ENCODE measurements at regions not wholly inside any gene's neighbourhood (a gene's known extent, or its start where the extent isn't known, plus 50 kb on each side); places are given as distances from the start of the nearest gene placed in this dataset.
"Not testable (repeated sequence)": the region's sequence is repeated elsewhere in the genome, so short reads cannot be mapped to it uniquely, and the experiment has no call there.

DNA sequence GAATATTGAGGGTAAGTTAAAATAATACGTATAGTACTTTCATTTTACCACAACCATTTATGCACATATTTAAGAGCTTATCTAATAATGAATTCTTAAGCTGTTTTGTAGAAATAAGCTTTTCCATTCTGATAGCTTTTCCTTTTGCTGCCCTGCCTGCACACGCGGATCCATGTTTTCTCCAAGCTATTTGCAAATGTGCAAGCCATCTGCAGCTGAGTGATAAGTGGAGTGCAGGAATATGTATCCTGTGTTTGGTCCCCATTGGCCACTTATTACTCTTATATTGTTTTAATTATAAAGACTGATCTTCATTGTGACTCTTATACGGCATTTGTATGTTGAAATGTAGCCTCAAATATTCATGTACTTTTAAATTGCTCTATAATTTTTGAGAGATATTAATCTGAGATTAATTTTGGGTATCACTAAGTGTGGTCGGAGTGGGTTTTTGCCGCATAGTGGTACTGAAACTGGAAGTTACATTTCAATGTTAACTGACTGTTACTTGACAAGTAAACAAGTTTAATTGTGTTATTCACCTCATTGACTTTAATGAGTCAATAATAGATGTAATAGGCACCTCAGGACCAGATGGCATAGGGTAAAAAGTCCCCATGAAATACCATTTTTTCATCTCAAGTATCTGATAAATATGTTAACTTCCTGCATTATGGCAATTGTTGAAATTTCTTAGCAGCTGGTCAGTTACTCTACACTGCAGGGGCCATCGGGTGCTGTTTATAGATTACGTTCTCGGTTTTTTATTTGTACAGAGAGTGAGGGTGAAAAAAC is 1567.4 kb downstream of the EFNB2 start:
- no peak for DNase-seq (ENCODE audit: low read depth)

DNA sequence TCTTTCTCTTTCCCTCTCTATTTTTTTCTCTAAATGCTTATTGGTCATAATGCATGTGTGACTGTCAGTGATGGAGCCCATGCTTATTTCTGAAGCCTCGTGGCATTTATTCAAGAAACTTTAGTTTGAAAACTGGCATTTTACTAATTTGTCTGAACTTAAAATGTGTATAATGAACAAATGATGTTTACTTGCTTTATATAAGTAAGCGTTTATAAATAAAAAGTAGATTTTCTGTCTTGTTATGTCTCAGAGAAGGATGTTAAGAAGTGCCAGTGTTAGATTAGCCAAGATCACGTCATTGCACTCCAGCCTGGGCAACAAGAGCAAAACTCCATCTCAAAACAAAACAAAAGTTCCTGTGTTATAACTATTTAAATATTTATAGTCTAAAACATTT is 1568.1 kb downstream of the EFNB2 start:
- DNase-seq (ENCODE audit: low read depth), result no peak

DNA sequence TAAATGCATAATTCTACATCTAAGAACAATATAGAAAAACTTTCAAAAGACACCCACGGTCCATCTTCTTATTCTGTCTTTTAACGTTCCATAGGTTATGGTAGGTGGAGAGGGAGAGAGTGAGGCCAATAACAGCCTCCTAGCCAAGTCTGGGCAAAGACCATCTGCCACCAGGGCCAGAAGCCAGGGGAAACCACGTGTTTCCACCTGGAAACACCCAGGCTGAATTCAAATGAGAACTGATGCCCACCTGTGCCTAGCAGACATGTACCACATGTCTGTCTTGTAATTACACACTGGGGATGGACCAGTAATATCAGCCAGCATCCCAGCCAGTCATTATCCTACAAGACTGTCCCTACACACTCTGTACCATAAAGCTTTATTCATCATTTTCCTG is 1573.1 kb downstream of the EFNB2 start:
- no peak for DNase-seq (ENCODE audit: low read depth)

DNA sequence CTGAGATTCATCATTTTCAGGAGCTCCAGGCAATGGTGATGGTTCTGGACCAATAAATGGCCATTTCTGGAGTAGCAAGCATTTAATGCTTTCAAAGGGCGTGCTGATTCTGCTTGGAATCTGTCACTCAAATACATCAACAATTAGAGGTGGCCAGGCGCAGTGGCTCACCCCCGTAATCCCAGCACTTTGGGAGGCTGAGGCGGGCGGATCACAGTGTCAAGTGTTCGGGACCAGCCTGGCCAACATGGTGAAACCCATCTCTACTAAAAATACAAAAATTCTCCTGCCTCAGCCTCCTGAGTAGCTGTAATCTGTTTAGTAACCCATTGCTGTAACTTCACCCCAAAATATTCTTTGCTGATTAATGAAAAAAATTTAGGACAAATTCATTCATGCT is 1574.2 kb downstream of the EFNB2 start:
- DNase-seq (ENCODE audit: low read depth), result no peak

DNA sequence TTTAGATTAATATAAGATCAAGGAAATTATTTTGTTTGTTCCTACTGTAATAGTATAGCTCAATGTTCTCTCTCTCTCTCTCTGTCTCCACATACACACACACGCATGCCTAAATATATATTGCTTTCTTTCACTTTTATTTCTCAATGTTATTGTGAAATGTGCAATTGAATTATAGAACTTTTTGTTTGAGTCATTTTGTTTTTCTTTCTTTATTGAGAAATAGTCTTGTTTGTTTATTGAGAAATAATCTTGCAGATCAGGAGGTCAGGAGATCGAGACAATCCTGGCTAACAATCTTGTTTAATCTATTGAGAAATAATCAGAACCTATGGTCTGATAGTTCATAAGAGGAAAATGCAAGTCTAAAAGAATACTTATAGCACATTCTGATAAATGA is 1581.3 kb downstream of the EFNB2 start:
- no peak for DNase-seq (ENCODE audit: low read depth)

DNA sequence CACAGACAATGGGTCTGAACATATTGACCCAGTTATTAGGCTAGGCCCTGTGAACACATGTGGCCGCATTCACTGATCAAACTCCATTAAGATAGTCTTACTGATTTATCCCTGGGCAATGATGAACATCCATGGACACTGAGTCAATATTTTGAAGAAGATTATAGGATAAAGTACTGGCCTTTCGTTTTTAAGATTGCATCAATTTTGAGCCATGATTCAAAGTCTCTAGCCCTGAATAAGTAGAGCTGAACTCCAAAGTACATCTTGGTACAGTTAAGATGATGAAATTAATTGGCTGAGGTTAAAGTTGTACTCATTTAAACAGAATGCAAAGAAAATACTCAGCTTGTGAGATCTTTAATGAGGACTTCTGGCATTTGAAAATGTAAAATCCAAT is 1581.9 kb downstream of the EFNB2 start:
- no peak for DNase-seq (ENCODE audit: low read depth)

DNA sequence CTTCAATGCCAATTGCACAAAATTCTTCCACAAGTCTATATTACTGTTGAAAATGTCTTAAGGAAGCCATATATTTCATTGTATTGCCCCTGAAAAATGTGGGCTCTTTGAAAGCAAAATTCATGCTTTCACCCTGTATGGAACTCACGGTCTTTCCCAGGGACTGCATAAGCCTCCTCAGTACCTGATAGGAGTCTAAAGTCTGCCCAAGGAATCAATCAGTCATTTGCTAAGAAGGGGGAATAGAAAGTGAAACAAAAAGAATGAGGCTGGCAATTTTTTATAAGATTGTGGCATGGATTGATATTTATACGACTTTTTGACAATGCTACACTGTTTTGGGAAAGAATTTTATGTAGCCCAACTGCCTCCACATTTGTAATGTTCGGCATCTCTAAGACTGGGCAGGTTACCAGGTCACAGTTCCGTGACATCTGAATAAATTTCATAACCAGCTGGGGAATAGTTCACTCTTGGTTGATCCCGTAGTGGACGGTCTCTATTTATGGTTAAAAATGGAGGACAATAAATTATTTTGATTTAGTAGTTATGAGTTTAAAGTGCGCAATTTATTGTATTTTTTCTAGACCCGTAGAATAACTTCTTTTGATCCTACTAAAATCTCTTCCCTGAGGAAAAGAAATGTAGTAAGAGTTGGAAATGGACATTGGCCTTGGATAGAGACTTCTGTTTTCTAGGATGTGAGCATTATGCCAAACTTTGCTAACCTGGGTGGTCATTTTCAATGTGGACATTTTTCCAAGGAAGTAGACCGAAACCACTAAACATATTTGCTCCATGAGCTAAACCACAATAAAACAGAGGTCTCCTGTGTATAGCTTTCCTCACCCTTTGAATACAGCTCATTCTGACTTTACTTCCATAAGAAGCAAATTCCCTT is 1585.4 kb downstream of the EFNB2 start:
- DNase-seq (ENCODE audit: low read depth), result no peak

DNA sequence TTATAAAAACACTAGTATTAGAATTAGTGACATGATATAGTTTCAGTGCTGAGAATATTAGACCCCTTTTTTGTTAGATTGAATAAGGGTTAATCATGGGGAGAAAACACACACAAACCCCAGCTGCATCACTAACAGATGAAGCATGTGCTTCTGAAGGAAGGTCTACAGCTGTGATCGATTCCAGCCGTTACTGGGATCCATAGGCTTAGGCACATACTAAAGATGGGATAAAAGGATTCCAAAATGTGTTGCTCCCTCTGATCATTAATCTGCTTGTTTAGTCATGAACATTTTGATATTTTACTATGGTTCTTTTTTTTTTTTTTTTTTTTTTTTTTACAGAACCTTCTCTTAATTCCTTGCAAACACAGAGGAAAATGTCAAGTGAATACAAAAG is 1591.3 kb downstream of the EFNB2 start:
- no peak for DNase-seq (ENCODE audit: low read depth)

DNA sequence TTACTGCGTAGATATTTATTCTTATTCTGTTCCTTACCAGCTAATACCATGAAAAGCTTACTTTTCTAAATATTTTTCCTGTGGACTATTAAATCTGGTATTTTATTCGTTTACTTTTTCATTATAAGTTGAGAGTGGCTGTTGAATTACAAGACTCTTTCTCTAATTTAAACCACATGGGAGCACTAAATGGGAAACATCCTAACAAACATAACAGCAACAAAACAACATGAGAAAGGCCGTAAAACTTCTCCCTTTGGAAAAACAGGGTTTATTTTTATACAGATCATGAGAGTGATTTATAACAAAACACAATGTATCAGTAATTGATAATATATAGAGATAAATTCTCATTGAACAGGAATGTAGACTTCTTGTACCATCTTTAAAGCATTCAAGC is 1592.1 kb downstream of the EFNB2 start:
- no peak for DNase-seq (ENCODE audit: low read depth)

DNA sequence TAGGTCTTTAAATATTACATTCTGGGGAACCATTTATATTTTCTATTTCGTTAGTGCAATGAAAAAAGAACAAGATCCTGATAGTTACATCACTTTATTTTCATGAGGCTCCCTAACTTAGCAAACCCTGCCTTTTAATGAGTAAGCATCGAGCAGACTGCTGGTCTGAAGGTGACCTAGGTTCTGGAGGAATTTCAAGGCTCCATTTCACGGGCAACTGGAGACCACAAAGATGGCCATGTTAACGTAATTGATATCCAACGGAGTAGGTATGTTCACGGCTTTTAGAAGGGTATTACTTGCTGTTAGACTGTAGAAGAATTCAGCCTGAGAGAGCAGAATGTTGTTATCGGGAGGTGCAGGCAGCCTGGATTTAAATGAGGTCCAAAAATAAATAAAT is 1597.6 kb downstream of the EFNB2 start:
- DNase-seq (ENCODE audit: low read depth), result no peak

DNA sequence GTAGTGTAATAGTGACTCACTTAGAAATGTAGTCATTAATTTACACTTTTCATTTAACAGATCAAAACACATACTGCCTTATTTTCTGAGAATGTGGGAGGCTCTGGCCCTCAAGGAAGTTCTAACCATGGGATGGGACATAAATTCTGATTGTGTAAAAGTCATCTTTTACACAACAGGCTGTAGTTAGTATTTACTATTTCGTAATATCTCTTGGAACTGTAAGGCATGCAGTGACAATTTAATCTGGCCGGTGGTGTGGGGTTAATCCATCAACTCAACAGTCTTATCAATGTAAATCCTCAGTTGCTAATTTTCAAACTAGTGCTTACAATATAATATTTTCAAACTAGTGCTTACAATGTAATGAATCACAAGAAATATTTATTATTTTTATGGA is 1599.2 kb downstream of the EFNB2 start:
- DNase-seq (ENCODE audit: low read depth), result no peak

DNA sequence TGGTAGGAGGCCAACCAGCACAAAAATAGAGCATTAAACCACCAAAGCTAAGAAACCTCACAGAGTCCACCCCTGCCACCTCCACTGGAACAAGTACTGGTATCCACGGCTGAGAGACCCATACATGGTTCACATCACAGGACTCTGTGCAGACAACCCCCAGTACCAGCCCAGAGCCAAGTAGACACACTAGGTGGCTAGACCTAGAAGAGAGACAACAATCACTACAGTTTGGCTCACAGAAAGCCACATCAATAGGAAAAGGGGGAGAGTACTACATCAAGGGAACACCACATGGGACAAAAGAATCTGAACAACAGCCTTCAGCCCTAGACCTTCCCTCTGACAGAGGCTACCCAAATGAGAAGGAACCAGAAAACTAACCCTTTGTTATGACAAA is 1614.9 kb downstream of the EFNB2 start:
- not testable (repeated sequence) for DNase-seq (ENCODE audit: low read depth)

DNA sequence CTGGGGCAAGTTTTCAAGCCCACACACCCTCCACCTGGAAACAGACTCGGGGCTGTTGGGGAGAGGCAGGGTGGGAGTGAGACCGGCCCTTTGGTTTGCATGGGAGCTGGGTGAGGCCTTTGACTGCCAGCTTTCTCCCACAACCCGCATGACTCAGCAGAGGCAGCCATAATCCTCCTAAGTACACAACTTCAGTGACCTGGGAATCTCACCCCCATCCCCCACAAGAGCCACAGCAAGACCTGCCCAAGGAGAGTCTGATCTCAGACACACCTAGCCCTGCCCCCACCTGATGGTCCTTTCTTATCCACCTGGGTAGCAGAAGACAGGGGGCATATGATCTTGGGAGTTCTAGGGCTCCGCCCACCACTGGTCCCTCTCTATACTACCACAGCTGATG is 1615.4 kb downstream of the EFNB2 start:
- DNase-seq (ENCODE audit: low read depth), result no peak

DNA sequence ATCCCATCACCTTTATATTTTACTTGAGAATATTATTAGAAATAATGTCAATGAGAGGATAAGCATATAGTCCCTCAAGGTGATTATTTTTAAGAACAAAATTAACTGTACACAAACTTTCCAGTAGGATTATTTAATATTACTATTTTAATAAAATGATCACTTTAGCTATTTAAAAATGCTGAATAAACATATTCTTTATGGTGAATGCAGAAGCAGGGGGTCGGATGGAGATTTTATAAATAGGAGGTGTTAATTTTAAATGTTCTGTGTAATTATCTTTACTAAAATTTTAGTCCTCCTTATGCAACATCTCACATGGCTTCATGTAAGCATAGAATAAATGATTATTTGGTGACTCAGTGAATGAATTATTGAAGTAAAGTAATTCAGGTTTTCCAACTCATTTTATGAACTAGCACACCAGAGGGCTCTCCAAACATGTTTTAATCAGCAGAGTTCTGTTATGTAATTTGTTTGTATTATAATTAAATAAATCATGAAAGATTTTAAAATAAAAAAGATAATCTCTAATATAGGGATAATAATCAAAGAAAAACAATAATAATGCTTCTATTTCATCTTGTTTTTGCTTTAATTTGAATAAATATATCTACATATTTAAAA is 1635.2 kb downstream of the EFNB2 start:
- DNase-seq (ENCODE audit: low read depth), result no peak

DNA sequence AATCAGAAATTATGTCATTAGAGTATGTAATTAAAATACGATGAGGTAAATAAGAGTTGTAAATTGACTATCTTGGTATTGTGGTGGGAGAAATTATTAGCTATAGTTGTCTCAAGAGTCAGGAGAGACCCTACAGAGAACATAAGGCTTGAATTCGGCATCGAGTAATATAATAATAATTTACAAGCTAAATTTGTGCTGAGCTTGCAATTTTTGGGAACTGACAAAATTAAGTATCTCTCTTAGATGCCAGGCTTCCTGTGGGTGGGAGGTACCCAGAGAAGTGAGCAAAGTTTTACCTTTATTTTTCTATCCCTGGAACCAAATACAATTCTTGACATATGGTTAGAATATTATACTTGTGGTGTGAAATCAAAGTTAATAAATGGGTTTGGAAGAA is 1637.0 kb downstream of the EFNB2 start:
- DNase-seq (ENCODE audit: low read depth), result no peak

DNA sequence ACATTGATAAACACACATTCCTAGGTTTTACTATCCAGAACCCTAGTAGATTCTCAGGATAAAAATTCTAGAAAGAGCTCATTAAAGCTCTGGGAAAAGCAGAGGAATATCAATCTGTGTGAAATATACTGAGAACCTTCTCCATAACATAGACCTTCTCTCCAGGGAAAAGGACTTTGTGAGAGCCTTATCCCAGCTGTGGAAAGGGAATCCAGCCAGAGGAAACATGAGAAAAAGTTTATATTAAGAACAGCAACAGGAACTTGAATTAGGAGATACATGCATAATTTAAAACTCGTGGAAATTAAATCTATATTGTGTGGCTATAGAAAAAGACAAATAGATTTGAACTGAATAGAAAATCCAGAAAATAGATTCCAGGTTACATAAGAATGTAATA is 1639.9 kb downstream of the EFNB2 start:
- DNase-seq (ENCODE audit: low read depth), result no peak

DNA sequence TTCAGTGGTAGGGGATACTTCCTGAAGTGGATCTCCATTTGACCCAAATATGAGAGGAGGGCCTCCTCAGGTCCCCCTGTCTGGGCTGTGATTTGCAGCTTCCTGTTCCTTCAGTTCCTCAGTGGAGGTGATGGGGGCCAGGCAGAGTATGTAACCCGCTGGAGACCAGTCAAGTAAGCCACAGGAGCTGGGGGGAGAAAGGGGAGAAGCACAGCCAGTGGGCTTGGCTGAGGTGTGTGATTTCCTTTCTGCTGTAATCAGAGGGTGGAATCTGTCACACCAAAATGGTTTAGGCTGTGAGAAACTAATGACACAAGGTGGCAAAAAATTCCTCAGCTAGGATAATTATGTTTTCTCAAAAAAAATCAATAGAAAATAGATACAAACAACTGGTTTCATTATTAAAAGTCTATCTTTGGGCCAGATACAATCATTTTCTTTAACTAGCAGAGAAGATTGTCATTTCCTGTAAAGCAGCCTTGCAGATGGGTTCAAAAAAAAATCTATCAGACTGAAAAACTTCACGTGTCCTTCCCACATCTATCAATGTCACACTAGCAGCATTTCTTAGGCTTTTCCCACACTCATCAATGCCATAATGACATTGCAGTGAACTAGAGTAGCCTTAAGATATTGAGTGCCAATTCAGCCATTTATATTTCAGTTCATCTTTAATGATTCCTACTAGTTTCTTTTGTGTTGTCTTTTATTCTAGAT is 1660.3 kb downstream of the EFNB2 start:
- DNase-seq (ENCODE audit: low read depth), result no peak

DNA sequence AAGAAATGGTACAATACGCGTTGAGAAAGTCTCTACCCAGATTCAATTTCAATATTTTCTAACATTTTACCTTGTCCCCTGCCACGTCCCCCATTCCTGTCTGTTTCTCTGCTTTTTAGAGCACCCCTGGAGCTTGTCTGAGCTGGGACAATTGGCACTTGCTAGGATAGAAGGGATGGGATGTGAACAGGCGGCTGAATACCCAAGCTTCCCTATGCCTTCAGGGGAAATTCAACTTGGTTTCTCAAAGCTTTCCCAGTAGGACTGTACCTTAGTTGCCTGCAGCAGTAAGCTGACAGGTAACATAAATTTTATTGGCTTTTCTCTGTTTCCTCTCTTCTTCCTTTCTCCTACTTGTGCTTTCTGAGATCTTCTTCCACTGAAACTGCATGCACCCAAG is 1663.3 kb downstream of the EFNB2 start:
- no peak for DNase-seq (ENCODE audit: low read depth)

DNA sequence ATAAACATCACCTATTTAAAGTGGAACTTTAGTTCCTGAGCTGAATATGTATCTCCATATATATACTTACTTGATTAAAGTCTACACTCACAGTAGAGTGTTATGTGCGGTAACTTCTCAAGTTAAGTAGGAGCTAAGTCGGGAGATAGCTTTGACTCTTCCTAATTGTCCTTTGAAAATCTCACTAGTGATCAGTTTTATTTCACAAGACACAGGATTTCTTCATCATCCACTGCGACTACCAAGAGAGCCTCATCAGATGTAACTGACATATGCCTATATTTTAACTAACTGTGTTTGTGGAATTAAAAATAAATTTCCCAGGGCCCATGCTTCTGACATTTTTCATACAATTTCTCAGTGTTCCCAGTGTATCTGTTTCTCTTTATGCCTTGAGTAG is 1664.0 kb downstream of the EFNB2 start:
- no peak for DNase-seq (ENCODE audit: low read depth)

DNA sequence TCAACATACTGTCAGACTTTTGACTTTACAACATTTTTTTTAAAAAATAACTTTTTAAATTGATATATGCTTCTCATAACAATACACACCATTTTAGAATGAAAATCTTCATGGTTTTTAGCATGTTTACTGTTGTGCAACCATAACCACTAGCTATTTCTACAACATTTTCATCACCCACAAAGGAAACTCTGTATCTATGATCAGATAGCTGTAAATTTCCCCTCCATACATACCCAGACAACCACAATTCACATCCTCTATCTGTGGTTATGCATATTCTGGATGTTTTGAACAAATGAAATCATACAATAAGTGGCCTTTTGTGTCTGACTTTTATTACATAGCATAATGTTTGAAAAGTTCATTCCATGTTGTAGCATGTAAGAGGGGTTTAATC is 1666.0 kb downstream of the EFNB2 start:
- DNase-seq (ENCODE audit: low read depth), result no peak

DNA sequence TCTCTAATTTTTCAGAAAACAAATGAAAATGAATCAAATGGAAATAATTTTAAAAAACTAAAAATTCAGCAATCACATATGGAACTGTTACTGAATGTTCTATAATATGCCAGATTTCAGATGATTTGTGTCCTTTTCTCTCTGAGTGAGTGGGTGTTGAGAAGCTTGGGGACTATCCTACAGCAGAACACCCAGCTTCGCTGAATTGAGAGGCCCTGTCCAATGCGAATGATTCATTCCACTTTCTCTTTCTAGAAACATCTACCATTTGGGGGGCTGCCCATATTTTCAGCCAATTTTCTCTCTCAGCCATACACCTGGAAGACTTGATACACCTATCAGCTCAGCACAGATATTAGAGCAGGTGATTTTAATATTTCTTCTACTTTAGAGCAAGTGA is 1666.7 kb downstream of the EFNB2 start:
- no peak for DNase-seq (ENCODE audit: low read depth)

DNA sequence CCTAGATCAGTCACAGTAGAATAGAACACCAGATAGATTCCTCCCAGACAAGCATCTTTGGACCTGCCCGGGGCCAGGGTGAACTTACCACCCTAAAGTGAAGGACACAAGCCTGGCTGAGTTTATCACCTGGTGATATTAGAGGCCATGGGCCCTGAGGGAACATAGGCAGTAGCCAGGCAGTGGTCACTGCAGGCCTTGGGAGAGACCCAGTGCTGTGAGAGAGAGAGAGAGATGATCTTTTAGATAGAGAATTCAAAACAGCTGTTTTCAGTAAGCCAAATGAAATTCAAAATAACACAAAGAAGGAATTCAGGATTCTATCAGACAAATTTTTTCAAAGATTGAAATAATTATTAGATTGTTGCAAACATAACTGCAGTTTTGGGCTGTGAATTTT is 1679.9 kb downstream of the EFNB2 start:
- no peak for DNase-seq (ENCODE audit: low read depth)
